ENCODE measurements at regions not wholly inside any gene's neighbourhood (a gene's known extent, or its start where the extent isn't known, plus 50 kb on each side); places are given as distances from the start of the nearest gene placed in this dataset.

DNA sequence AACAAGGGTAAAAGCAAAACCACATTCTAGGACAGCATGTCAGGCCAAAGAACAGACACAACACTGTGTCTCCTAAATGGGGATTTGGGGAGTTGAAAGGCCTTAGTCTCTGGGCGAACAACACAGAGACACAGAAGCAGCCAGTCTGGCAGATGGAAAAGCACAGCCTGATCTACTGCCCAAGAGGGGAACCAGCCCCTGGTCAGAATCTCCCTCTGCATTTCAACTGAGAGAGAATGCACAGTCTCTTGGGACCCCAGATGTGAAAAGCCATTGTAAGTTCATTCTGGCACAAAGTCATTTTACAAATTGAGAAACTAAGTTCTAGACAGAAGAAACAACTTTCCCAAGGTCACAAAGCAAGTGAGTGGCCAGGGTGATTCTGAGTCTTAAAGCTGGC lies 331.7 kb downstream of the TNS1 start:
- Histone ChIP-seq H3K4me1 (peaks cover 0 to 16% (median 5%) of the 10 kb centered on the region in 4 donors), H3K27ac (no peak overlapping the region), H3K4me3 (no peak overlapping the region), H3K36me3 (no peaks in the 10 kb centered on the region), H3K27me3 (no peaks in the 10 kb centered on the region), H3K9me3 (no peaks in the 10 kb centered on the region)
- no peak for DNase-seq
- intact Hi-C loops (cut with DNase I; ENCODE audit: low total_unique reads): no loop called here
- TF ChIP-seq EP300 (IDR thresholded peaks at IDR 0.05): no peak
- no peak for TF ChIP-seq POLR2A (IDR thresholded peaks at IDR 0.05)
- TF ChIP-seq, protein P1, sequence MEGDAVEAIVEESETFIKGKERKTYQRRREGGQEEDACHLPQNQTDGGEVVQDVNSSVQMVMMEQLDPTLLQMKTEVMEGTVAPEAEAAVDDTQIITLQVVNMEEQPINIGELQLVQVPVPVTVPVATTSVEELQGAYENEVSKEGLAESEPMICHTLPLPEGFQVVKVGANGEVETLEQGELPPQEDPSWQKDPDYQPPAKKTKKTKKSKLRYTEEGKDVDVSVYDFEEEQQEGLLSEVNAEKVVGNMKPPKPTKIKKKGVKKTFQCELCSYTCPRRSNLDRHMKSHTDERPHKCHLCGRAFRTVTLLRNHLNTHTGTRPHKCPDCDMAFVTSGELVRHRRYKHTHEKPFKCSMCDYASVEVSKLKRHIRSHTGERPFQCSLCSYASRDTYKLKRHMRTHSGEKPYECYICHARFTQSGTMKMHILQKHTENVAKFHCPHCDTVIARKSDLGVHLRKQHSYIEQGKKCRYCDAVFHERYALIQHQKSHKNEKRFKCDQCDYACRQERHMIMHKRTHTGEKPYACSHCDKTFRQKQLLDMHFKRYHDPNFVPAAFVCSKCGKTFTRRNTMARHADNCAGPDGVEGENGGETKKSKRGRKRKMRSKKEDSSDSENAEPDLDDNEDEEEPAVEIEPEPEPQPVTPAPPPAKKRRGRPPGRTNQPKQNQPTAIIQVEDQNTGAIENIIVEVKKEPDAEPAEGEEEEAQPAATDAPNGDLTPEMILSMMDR (IDR thresholded peaks at IDR 0.05): no peak
- TF ChIP-seq POLR2AphosphoS5 (IDR thresholded peaks at IDR 0.05): no peak
- 86 to 100% (median 90%) methylated on average over 1 of the region's 1 CpG for WGBS, 5 donors

DNA sequence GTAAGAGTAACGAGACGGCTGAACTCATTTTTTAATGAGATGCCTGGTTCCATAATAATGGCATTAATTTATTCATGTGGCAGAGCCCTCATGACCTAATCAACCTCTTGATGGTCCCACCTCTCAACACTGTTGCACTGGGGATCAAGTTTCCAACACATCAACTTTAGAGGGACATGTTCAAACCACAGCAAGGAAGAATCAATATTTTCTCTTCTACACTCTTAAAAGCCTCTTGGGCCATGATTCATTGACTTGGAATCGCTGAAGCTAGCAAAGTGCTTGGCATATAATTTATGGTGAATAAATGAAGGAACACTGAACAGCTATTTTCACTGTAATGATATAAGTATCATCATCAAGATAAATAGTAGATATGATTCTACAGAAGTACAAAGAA lies 333.0 kb downstream of the TNS1 start:
- H3K4me1 ChIP-seq: peaks cover 0 to 16% (median 5%) of the 10 kb centered on the region in 4 donors
- intact Hi-C loops (cut with DNase I; ENCODE audit: low total_unique reads): no loop called here
- no peaks in the 10 kb centered on the region for H3K36me3 ChIP-seq
- no peak overlapping the region for H3K4me3 ChIP-seq
- no peaks in the 10 kb centered on the region for H3K27me3 ChIP-seq
- TF ChIP-seq, protein P1 (IDR thresholded peaks at IDR 0.05): no peak
- no peak for TF ChIP-seq POLR2A (IDR thresholded peaks at IDR 0.05)
- TF ChIP-seq POLR2AphosphoS5 (IDR thresholded peaks at IDR 0.05): no peak
- TF ChIP-seq EP300 (IDR thresholded peaks at IDR 0.05): no peak
- no peaks in the 10 kb centered on the region for H3K9me3 ChIP-seq
- no peak overlapping the region for H3K27ac ChIP-seq
- no peak for DNase-seq
- 82 to 93% (median 87%) methylated on average over 3 of the region's 3 CpGs for WGBS, 5 donors

DNA sequence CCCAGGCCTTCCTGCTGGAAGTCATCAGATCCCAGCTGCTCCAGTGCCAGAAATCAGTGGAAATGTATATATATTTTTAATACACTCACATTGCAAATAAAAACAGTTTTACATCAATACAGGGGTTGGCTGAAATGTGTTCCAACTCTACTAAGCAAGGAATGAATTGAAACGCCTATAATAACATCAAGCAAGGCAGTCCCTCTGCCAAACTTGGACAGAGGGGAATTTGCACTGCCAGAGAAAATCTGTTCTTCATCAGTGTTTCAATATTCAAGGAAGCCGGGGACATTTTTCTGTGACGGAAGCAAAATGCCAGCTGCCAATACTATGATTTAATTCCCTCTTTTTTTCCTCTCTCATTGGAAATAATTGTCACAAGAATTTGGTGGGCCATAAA lies 335.3 kb downstream of the TNS1 start:
- intact Hi-C loops (cut with DNase I; ENCODE audit: low total_unique reads): no loop called here
- 55 to 72% (median 66%) methylated on average over 3 of the region's 3 CpGs for WGBS, 5 donors

DNA sequence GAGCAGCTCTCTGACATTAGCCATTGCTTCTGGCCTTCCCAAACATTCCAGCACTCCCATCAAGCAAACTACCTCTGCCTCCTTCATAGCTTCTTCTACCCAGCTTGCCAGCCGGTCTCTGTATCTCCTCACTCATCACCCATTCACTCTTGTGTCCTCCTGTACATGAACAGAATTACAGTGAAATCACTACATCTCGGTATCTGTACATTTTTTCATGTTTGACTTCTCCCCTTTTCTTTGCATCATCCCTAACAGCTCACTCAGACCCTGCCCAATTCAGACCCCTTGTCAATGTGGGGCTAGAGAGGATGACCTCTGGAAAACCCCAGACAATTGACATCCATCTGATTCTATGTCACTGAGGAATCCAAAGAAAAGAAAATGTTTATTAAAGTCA lies 335.8 kb downstream of the TNS1 start:
- intact Hi-C loops (cut with DNase I; ENCODE audit: low total_unique reads): no loop called here
- H3K27ac ChIP-seq: peak overlapping the region in 4 of 5 donors; percentile 21 to 60 (median 50)
- H3K27me3 ChIP-seq: no peaks in the 10 kb centered on the region
- no peaks in the 10 kb centered on the region for H3K36me3 ChIP-seq
- TF ChIP-seq, protein P1 (IDR thresholded peaks at IDR 0.05): no peak
- TF ChIP-seq POLR2AphosphoS5 (IDR thresholded peaks at IDR 0.05) (no peak), EP300 (IDR thresholded peaks at IDR 0.05) (no peak), POLR2A (IDR thresholded peaks at IDR 0.05) (no peak)
- DNase-seq: peak in 1 of 2 donors; percentile 14
- WGBS, 5 donors: 77 to 86% (median 85%) methylated on average over 2 of the region's 2 CpGs
- peaks cover 0 to 12% (median 5%) of the 10 kb centered on the region in 4 donors for H3K4me1 ChIP-seq
- H3K4me3 ChIP-seq: no peak overlapping the region
- no peaks in the 10 kb centered on the region for H3K9me3 ChIP-seq

More for the DNA sequence above, 335.3 kb downstream of the TNS1 start:
- H3K27ac ChIP-seq: peak overlapping the region in 4 of 5 donors; percentile 1 to 60 (median 50)
- H3K4me3 ChIP-seq: no peak overlapping the region
- no peak for TF ChIP-seq EP300 (IDR thresholded peaks at IDR 0.05)
- TF ChIP-seq POLR2AphosphoS5 (IDR thresholded peaks at IDR 0.05): no peak
- TF ChIP-seq POLR2A (IDR thresholded peaks at IDR 0.05): no peak
- H3K9me3 ChIP-seq: no peaks in the 10 kb centered on the region
- H3K36me3 ChIP-seq: no peaks in the 10 kb centered on the region
- DNase-seq: peak in 1 of 2 donors; percentile 85
- peaks cover 0 to 10% (median 4%) of the 10 kb centered on the region in 4 donors for H3K4me1 ChIP-seq
- no peaks in the 10 kb centered on the region for H3K27me3 ChIP-seq

DNA sequence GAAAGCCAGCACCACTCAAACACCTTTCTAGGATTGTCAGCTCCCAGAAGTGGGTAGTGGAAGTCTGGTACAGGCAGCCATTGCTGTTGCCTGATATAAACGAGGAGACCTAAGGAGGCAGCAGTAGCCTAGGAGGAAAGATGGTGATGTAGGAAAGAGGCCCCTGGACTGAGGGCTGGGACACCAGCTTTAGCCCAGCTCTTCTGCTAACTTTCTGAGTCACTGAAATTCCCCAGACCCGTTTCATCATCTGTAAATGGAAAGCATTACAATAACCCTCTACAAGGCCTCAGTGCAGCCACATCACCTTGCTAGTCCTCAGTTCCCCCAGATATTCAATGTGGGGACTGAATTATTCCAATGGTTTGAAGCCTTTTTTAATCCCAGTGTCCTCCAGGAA lies 336.5 kb downstream of the TNS1 start:
- Histone ChIP-seq H3K27me3 (no peaks in the 10 kb centered on the region), H3K27ac (peak overlapping the region in 1 of 5 donors; percentile 56), H3K4me3 (no peak overlapping the region), H3K36me3 (no peaks in the 10 kb centered on the region), H3K9me3 (no peaks in the 10 kb centered on the region), H3K4me1 (peaks cover 0 to 18% (median 7%) of the 10 kb centered on the region in 4 donors)
- DNase-seq: no peak
- no peak for TF ChIP-seq EP300 (IDR thresholded peaks at IDR 0.05)
- TF ChIP-seq POLR2A (IDR thresholded peaks at IDR 0.05): no peak
- TF ChIP-seq POLR2AphosphoS5 (IDR thresholded peaks at IDR 0.05): no peak
- TF ChIP-seq, protein P1 (IDR thresholded peaks at IDR 0.05): no peak
- intact Hi-C loops (cut with DNase I; ENCODE audit: low total_unique reads): no loop called here
- 50 to 72% (median 61%) methylated on average over 2 of the region's 2 CpGs for WGBS, 5 donors
